Posterior vena cava (tissue), 2 donors: ENCODE measurements at regions not wholly inside any gene's neighbourhood (a gene's known extent, or its start where the extent isn't known, plus 50 kb on each side); places are given as distances from the start of the nearest gene placed in this dataset.

ENCODE experiments used
- DNase-seq: peaks from one replicate; pipeline ENCODE4 v3.0.0-alpha.2; 2020; ENCODE audit warnings: low spot score
- intact Hi-C, 2 donors: fragments of 100-400 bp; cut with DNase I; formaldehyde crosslinking; loops; one replicate each; pipeline versions ENCODE4 v1.14.1 to v1.14.2; 2022 to 2023
- donor health status: DM: yes; HTN: yes; CAD: no.
- donor health status: DM: yes; HTN: yes; CAD: no.

DNA sequence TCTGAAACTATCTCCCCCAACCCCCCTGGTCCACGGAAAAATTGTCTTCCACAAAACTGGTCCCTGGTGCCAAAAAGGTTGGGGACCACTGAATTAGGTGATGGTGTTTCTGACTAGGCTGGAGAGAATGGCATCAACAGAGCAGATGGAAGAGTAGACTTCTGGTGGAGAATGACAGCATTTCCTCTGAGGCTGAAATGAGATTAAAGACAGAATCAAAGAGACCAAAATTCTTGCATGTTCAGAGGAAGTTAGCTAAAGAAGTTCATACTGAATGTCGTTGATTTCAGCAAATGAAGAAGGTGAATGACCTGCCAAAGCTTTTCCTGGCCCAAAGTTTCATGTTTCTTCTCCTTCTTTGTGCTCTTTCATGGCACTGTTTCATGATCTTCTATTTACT lies 188.2 kb upstream of the RUNX1 start:
- intact Hi-C loops: no loop called here
- no peak for DNase-seq

DNA sequence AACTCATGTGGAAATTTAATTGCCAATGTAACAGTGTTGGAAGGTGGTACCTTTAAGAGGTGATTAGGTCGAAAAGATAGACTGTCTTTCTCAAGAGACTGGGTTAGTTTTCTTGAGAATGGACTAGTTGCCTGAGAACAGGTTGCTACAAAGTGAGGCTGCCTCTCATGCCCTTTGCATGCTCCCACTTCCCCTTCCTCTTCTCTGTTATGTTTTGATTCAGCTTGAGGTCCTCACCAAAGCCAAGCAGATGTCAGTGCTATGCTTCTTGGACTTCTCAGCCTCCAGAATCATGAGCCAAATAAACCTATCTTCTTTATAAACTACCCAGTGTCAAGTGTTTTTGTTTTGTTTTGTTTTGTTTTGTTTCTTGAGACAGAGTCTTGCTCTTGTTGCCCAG lies 187.0 kb upstream of the RUNX1 start:
- intact Hi-C loops: no loop called here
- no peak for DNase-seq

DNA sequence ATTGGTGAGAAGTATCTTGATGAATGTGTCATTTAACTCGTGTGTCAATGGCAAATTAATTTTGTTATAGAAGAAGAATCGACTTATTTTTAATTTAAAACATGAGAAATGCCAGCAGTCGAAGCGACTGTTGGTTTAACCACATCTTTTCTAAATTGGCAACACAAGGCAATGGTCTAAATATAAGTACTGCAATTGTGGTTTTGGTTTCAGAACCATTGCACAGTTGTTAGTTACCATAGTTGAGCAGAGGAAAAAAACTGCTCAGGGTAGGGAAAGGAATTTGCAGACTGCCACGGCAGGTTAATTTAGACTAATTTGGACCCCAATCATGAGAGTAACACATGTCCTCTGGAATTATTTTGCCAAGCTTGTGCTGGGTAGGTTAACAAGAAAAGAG lies 185.6 kb upstream of the RUNX1 start:
- DNase-seq: no peak
- intact Hi-C loops: no loop called here

DNA sequence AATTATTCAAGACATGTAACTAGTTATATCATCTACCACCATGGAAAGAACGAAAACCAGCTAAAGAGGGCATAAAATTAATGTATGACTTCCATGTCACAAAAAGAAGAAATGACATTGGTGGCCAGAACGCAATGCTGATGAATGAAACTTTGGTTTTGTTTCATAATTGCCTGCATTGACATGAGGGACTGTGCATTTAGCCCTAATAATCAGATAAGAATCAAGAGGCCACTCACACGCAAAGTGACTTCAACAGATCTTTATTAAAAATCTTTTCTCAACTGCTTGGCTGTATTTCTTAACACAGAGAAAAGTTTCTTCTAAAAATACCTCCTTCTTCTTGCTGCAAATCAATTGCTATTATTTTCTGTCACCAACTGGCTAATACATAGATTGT lies 184.7 kb upstream of the RUNX1 start:
- DNase-seq: no peak
- intact Hi-C loops: no loop called here

DNA sequence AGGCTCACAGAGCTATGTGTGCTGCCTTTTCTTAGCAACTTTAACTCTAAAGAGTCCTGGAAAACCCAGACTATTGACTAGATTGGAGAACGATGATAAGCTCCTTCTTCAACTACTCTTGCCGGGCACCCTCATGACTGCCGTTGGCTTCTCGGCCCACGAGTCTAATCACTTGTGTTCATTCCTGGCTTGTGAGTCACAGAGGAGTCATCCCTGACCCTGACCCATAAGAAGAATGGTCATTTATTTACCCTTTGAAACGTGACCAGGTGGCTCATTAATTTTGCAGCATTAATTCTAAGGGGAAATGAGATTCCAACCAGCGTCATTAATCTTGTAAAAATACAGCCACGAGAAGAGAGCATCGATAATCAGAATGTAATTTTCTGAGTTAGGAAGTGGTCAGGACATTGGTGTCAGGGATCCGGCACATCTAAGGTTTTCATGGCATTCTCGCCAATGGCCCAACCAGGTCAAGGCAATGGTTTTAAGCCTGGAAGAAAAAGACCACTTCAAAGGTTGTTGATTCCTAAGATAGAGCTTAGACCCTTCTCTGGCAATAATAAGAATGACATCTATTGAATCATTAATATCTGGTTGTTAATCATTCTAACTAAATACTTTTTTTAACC lies 183.6 kb upstream of the RUNX1 start:
- intact Hi-C loops: no loop called here
- DNase-seq: no peak

DNA sequence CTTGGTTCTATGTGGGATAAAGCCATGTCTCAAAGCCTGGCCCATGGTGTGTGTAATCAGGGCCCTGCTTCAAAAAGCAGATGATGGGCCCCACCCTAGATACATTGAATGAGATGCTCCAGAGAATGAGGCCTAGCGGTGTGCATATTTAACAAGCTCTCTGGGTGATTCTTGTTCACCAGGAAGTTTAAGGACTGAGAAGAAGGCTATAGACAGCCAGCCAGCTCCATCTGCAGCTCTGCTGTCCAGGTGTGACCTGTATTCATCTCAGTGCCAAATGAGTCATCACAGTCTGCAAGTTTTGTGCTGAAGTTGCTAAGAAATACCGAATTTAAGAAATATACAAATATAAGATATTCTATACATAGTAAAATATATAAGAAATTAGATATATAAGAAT lies 182.0 kb upstream of the RUNX1 start:
- DNase-seq: no peak
- intact Hi-C loops: no loop called here

DNA sequence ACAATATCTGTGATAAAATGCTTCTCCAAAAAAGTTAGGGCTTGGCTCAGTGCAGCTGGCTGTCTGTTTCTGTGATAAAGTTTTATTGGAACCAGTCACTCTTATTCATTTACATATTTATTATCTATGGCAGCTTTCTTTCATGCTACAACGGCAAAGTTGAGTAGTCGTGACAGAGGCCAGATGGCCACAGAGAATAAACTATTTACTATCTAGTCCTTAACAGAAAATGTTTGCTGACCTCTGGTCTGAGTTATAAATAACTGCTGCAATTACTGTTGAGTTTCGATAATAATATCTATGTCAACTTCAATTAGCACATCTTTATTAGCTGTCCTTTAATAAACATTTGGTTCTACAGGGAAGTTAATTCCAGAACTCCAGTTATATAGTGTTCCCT lies 180.2 kb upstream of the RUNX1 start:
- intact Hi-C loops: no loop called here
- no peak for DNase-seq

DNA sequence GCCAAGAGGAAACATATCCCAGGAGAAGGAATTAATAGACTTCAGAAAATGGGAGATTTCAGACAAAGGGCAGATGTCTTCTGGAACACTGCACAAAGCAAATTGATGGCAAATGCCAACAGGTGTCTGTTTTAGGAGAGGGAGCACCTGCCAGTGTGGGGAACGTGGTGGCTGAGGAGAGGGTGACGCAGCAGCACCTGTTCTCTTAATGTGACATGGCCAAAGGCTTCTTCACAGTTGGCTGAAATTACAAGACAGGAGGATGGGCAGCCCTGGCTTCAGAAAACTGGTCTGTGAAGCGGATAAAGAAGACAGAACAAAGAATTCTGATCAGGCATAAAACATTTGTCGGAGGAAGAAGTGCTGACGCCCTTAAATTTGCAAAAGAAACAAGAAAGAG lies 178.7 kb upstream of the RUNX1 start:
- DNase-seq: no peak
- intact Hi-C loops: no loop called here

DNA sequence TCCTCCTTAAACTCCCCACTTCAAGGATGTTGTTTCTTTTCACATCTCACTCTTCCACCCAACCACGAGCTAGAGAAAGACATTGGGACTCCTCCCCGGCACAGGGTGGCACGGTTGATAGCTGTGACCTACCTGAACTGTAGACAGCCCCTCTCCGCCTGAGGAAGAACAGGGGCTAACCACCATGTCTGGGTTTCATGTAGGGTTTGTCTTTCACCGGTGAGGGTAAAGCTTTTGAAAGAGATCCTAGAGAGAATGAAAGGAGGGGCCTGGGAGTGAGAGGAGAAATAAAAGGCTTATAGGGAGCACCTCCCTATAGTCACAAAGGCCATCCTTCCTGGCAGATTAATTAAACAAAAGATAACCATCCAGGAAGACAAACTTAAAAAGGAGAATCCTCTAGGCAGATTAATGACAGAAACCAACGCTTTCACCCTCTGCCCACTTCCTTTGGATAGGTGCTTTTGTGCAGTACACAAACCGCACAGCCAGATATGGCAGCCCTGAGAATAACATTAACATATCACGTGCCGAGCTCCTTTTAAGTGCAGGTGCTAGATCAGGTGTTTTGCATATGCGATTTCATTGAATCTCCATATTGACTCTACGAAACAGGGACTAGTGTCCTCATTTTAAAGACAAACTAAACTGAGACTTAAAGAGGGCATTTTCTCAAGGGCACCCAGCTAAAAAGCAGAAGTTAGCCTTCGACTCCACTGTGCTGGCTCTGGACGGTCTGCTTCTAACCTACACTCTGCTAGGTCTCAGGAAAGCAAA lies 178.1 kb upstream of the RUNX1 start:
- DNase-seq: no peak
- intact Hi-C loops: no loop called here

DNA sequence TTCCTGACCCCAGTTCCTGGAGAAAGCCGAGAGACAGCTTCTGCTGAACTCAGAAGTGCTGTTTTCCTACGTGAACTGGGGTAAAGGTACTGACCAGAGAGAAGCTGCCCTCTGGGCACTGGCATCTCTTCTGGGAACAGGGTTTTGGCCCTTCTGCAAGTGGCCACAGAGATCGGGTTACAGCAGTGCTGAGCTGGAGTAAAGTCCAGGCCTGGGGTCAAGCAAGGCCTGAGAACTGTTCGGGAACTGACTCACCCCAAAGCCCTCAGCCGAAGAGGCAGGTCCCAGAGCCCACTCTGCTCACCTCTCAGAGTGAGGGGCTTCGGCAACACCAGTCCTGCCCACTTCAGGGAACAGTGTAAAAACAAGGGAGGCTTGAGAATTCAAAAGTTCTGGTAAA lies 177.2 kb upstream of the RUNX1 start:
- no peak for DNase-seq
- intact Hi-C loops: no loop called here

DNA sequence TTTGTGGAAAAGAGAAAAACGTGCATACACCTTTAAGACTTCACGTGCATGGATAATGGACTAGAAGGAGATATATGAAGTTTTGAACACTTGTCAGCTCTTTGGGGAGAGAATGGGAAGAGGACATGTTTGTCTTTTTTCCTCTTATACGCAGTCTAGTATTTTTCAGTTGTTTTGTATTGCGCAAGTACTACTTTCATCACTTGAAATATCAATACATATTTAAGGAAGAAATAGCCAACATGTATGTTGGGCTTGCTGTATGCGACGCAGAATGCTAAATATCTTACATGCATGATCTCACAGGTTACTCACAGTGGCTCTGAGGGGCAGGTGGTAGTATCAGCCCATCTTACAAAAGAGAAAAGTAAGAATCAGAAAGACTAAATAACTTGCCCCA lies 176.5 kb upstream of the RUNX1 start:
- no peak for DNase-seq

DNA sequence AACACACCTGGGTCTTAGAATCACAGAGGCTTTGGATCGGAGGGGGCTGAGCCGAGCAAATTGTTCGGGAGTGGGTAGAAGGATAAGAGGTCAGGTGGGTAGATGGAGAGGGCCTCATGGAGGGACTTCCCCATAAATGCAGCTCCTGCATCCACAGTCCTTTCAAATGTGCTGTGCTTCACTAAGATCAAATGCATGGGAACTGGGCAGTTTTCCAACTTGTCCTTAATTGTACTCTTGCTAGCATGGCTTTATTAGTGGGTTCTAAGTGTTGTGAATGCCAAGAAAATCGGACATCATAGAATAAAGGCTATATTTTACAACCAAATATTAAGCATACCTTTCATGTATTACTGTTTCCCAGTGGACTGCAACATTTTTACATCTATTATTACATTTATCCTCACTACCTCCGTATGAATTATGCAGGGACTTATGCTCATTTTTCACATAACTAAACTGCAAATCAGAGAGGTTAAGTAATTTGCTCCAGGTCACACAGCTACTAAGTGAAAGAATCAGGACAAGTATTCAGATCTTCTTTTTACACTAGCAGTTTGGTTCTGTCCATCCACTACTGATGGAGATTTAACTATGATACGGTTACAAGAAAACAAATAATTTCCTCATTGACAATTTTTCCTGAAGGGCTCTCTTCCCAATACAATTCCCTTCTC lies 174.5 kb upstream of the RUNX1 start:
- no peak for DNase-seq
- intact Hi-C loops: no loop called here

More for the DNA sequence above, 176.5 kb upstream of the RUNX1 start:
- intact Hi-C loops: no loop called here

DNA sequence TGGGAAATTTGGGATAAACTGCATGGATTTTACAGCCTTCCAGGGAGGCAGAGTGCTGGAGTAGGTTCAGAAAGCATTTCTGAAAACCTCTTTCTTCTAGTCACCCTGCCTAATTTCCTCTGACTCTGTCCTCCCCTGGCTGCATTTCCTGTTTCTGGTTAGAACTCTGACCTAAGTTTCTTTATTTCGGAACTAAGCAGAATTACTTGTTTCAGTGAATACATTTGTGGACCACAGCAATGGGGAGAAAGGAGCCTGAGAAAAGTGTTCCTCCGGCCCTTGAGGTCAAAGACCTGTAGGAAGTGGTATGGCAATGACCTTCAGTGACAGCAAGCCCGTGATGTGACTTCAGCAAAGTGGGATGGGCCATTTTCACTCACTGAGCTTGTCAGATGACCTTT lies 173.4 kb upstream of the RUNX1 start:
- intact Hi-C loops: no loop called here
- DNase-seq: no peak

DNA sequence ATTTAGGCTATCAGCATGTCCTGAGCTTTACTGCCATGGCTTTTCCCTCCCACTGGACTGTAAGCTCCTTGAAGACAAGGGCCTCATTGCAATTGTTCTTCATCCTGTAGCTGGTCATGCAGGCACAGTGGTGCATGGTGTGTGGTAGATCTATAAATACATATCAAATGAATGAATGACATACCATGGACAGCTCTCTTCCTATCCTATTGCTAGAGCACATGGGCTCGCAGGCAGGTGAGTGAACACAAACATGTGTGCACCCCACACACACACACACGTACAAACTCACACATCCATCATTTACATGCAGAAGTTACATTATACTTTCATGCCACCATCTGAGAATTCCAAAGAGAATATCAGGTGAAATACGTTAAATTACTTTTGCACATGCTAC lies 172.9 kb upstream of the RUNX1 start:
- intact Hi-C loops: no loop called here
- DNase-seq: no peak

DNA sequence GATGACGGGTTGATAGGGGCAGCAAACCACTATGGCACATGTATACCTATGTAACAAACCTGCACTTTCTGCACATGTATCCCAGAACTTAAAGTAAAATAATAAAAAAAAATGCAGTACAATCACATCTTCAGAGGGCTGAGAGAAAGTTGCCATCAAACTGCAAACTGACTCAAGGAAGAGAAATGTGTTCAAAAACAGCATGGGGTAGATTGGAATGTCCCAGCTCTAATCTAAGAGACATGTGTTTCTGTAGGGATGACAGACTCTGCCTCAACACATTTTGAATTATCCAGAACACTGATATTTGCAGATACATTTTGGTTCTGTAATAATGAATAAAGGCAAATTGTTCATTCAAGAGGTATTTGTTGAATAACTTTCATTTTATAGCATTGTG lies 171.2 kb upstream of the RUNX1 start:
- intact Hi-C loops: no loop called here
- DNase-seq: no peak

DNA sequence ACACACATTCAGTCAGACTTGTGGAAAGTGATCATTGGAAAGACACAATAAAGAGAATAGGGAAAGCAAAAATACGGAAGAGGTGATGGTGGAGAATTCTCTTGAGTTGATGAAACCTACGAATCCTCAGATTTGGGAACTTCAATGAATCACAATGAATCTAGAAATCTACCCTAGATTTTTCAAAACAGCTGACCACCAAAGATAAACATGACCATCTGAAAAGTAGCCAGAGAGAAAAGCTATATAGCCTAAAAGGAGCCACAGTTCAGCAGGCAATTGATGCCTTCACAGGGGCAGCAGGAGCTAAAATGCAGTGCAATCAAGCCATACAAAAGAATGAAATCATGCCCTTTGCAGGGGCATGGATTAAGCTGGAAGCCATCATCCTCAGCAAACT lies 170.6 kb upstream of the RUNX1 start:
- no peak for DNase-seq
- intact Hi-C loops: no loop called here

DNA sequence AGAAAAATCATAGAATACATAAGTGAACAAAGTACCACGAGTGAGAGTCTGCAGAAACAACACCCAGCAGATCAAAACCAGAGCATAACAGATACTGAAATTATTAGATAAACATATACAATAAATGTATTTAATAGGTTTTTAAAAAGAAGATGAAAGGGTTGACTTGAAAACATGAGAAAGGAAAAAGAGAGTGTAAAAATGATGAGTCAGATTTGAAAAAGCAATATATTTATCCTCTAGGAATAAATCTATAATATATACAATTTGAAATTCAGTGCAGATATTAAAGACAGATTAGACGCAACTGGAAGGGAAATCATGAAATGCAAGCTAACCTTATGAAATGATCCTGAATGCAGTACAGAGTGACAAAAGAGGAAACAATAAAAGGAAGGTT lies 170.2 kb upstream of the RUNX1 start:
- intact Hi-C loops: no loop called here
- DNase-seq: no peak

DNA sequence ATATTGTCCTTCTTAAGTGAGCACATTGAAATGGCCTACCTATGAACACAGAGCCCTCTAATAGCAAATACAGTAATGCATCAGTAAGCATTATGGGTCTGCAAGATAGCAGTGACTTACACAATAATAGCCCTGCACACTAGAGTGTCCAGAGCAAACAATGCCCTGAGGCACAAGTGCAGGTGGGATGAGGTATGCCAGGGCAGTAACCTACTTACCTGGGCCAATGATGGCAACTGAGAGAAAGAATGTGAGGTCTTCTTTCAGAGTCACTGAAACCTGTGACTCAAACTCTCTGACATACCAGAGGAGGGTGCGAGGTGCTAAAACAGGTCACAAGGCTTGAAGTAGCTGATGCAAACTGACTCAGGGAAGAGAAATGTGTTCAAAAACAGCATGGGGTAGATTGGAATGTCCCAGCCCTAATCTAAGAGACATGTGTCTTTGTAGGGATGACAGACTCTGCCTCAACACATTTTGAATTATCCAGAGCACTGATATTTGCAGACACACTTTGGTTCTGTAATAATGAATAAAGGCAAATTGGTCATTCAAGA lies 168.5 kb upstream of the RUNX1 start:
- intact Hi-C loops: no loop called here
- no peak for DNase-seq

DNA sequence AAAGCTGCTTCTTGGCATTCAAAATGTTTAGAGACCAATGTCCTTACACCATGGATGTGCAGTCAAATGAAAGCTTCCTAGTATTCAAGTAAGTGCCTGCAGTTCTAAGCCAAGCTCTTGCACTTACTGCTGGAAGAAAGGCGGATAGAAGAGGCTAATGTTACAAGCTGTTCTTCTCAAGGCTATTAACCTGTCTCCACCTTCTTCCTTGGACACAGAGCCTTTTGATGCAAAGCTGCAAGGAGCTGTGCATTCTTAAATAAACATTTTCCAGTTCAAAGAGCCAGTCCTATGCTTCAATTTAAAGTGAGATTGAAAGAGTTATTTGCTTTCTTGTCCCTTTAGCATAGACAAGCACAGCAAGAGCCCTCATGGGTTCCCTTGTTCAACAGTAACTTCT lies 167.9 kb upstream of the RUNX1 start:
- intact Hi-C loops: no loop called here
- DNase-seq: no peak

DNA sequence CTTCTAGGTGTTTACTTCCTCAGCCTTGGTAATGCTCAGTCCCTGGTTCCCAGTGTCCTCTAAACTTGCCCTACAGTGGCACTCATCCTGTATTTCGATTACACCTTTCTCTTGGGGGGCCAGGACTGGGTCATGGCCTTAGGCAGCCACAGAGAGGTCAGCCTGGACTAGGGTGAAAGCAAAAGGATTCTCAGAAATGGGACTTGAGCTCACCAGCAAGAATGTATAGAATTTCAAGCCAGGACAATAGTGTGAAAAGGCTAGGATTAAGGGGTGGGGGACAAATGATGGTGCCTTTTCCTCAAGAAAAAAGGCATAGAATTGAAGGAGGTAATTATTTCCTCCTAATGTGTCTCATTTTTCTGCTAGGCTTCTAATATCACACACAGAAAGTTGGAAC lies 166.8 kb upstream of the RUNX1 start:
- DNase-seq: no peak
- intact Hi-C loops: no loop called here
